PC-3 (cell line): ENCODE measurements at regions not wholly inside any gene's neighbourhood (a gene's known extent, or its start where the extent isn't known, plus 50 kb on each side); places are given as distances from the start of the nearest gene placed in this dataset.
A peak's percentile ranks its signal among the peaks of the same experiment; 100 is the strongest.

Source experiments
- ATAC-seq: fragments of 200-7000 bp; cut with Tn5 transposase; 2 replicates; pipeline ENCODE4 v1.9.1; 2020; ENCODE audit warnings: mild to moderate bottlenecking, moderate library complexity
- BruUV-seq: library from RNA; stranded (reverse); fragments of 400-500 nt; replicated peaks from 2 replicates; lab custom pipeline; 2021; lab: Mats Ljungman, UMichigan
- CTCF ChIA-PET: fragments of 300-600 bp; sonication (Branson Sonifier 250); formaldehyde crosslinking; loops from one replicate; lab custom pipeline; 2022; ENCODE audit warnings: antibody characterized with exemption; lab: Charles Lee
- POLR2A ChIA-PET: fragments of 300-600 bp; sonication (Branson Sonifier 250); formaldehyde crosslinking; loops from one replicate; lab custom pipeline; 2022; ENCODE audit warnings: antibody characterized with exemption; ENCODE audit not compliant: unreplicated experiment; lab: Charles Lee
- DNase-seq: peaks from one replicate; pipeline ENCODE4 v3.0.0-alpha.2; 2015
- H2AFZ ChIP-seq: fragments of 300-600 bp; sonication (generic); 2 replicates; pipeline ENCODE4 v1.6.0; 2016; ENCODE audit warnings: antibody characterized with exemption, low read length
- H3F3A ChIP-seq: fragments of 300-600 bp; sonication (generic); one replicate; pipeline ENCODE4 v1.6.0; 2017; ENCODE audit warnings: antibody characterized with exemption, low read length, control low read depth, mild to moderate bottlenecking; ENCODE audit not compliant: unreplicated experiment
- H3K27ac ChIP-seq: fragments of 300-600 bp; sonication (generic); 2 replicates; pipeline ENCODE4 v1.5.1; 2016; ENCODE audit warnings: mild to moderate bottlenecking, low read length
- H3K27me3 ChIP-seq: fragments of 300-600 bp; sonication (generic); 2 replicates; pipeline ENCODE4 v1.6.1; 2016; ENCODE audit warnings: low read length, mixed read lengths
- H3K36me3 ChIP-seq: fragments of 300-600 bp; sonication (generic); 2 replicates; pipeline ENCODE4 v1.6.1; 2016; ENCODE audit warnings: low read depth, mixed run types, low read length, mixed read lengths
- H3K4me1 ChIP-seq: fragments of 300-600 bp; sonication (generic); 2 replicates; pipeline ENCODE4 v1.5.1; 2016; ENCODE audit warnings: low read length; ENCODE audit not compliant: insufficient read depth
- H3K4me2 ChIP-seq: fragments of 300-600 bp; sonication (generic); 2 replicates; pipeline ENCODE4 v1.6.0; 2016; ENCODE audit warnings: low read length
- H3K4me3 ChIP-seq: fragments of 300-600 bp; sonication (generic); 2 replicates; pipeline ENCODE4 v1.5.1; 2016; ENCODE audit warnings: mild to moderate bottlenecking, low read length, mixed read lengths
- H3K79me2 ChIP-seq: fragments of 300-600 bp; sonication (generic); 2 replicates; pipeline ENCODE4 v1.6.1; 2017; ENCODE audit warnings: low read length, mixed read lengths
- H3K9ac ChIP-seq: fragments of 300-600 bp; sonication (generic); 2 replicates; pipeline ENCODE4 v1.6.0; 2016; ENCODE audit warnings: mild to moderate bottlenecking, low read length
- H3K9me2 ChIP-seq: fragments of 300-600 bp; sonication (generic); replicated peaks from 2 replicates; pipeline ENCODE4 v1.6.1; 2016; ENCODE audit warnings: mixed run types, low read length, mixed read lengths
- H3K9me3 ChIP-seq: fragments of 300-600 bp; sonication (generic); 2 replicates; pipeline ENCODE4 v1.6.1; 2016; ENCODE audit warnings: low read length, mixed read lengths
- H4K20me1 ChIP-seq: fragments of 300-600 bp; sonication (generic); 2 replicates; pipeline ENCODE4 v1.6.1; 2016; ENCODE audit warnings: low read length, mixed read lengths
- EZH2 ChIP-seq: fragments of 300-600 bp; sonication (generic); IDR thresholded peaks from one replicate; pipeline ENCODE4 v1.6.1; 2017; ENCODE audit warnings: antibody characterized with exemption, mild to moderate bottlenecking, low read length; ENCODE audit not compliant: unreplicated experiment
- EZH2phosphoT487 ChIP-seq: fragments of 300-600 bp; sonication (generic); IDR thresholded peaks from 2 replicates; pipeline ENCODE4 v1.6.1; 2018; ENCODE audit warnings: mild to moderate bottlenecking, antibody characterized with exemption, low read length, borderline replicate concordance
- intact Hi-C: fragments of 100-400 bp; cut with micrococcal nuclease; formaldehyde crosslinking; loops from 2 replicates; pipeline ENCODE4 v1.9.0; 2023
- TF ChIP-seq, protein P1 (sequence below): fragments of 300-600 bp; sonication (generic); conservative IDR thresholded peaks from 2 replicates; pipeline ENCODE4 v1.5.1; 2017; ENCODE audit warnings: antibody characterized with exemption, low read depth, mild to moderate bottlenecking, low read length

DNA sequence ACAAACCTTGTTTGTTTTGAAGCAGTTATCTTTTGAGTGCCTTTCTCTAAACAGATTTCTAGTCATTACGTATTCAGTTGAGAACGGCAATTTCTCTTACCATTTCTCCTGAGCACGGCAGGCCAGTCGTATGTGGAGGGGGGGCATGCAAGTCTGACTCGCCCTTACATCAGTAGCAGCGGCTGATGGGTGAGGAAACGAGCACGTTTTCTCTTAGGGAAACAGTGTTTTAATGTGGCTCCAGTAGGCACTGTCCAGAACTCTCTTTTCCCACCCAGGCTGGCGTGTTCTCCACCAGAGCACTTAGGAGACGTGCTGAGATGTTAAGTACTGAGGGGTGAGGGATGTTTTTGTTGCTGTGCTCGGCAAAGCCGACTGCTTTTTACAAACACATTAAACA lies 240.5 kb downstream of the STIM2 start:
- ATAC-seq (peak; percentile 20; the same call in 1 of the 2 replicates), DNase-seq (no peak)
- Histone ChIP-seq H3K79me2 (no peaks in the 10 kb centered on the region), H3K4me1 (peaks cover 17% of the 10 kb centered on the region), H3K9me3 (no peaks in the 10 kb centered on the region), H3K27me3 (no peaks in the 10 kb centered on the region), H3K9ac (0 out of 2 replicates have a peak overlapping the region, but pooled peaks have one; percentile 17), H3K4me2 (peak overlapping the region; percentile 88), H2AFZ (peak overlapping the region; percentile 76), H4K20me1 (no peaks in the 10 kb centered on the region), H3K36me3 (no peaks in the 10 kb centered on the region), H3K4me3 (peak overlapping the region; percentile 59), H3K27ac (peak overlapping the region; percentile 25; the same call in 1 of the 2 replicates), H3F3A (no peaks in the 10 kb centered on the region), H3K9me2 (no peaks in the 10 kb centered on the region)
- ChIA-PET POLR2A (no interaction called here), CTCF (no interaction called here)
- TF ChIP-seq EZH2 (no peak), EZH2phosphoT487 (no peak)
- TF ChIP-seq, protein P1, sequence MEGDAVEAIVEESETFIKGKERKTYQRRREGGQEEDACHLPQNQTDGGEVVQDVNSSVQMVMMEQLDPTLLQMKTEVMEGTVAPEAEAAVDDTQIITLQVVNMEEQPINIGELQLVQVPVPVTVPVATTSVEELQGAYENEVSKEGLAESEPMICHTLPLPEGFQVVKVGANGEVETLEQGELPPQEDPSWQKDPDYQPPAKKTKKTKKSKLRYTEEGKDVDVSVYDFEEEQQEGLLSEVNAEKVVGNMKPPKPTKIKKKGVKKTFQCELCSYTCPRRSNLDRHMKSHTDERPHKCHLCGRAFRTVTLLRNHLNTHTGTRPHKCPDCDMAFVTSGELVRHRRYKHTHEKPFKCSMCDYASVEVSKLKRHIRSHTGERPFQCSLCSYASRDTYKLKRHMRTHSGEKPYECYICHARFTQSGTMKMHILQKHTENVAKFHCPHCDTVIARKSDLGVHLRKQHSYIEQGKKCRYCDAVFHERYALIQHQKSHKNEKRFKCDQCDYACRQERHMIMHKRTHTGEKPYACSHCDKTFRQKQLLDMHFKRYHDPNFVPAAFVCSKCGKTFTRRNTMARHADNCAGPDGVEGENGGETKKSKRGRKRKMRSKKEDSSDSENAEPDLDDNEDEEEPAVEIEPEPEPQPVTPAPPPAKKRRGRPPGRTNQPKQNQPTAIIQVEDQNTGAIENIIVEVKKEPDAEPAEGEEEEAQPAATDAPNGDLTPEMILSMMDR: no peak
- no TSS peak for BruUV-seq
- intact Hi-C loops: no loop called here

DNA sequence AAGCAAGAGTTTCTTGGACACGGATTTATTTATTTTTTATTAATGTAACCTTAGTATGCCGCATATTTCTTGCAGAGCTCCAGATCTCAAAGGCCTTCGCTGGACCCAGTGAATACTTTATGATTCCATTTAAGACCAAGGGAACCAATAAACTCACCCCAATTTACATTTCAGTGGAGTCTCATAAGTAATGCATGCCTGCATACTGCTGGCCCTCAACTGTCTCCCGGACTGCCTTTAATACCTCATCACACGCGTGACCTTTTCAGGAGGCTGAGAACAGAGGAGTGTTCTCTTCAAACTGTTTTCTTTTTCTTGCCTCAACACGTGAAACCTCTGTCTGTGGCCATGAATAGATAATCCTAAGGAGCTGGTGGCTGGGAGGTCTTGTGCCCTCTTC lies 240.9 kb downstream of the STIM2 start:
- Histone ChIP-seq H3K79me2 (no peaks in the 10 kb centered on the region), H3K9me2 (no peaks in the 10 kb centered on the region), H3K36me3 (no peaks in the 10 kb centered on the region), H3K4me1 (peaks cover 17% of the 10 kb centered on the region), H2AFZ (peak overlapping the region; percentile 76; the same call in 1 of the 2 replicates), H3K9ac (0 out of 2 replicates have a peak overlapping the region, but pooled peaks have one; percentile 17), H3K27me3 (no peaks in the 10 kb centered on the region), H3F3A (no peaks in the 10 kb centered on the region), H3K4me3 (peak overlapping the region; percentile 59), H3K27ac (peak overlapping the region; percentile 25; the same call in 1 of the 2 replicates), H4K20me1 (no peaks in the 10 kb centered on the region), H3K4me2 (peak overlapping the region; percentile 88), H3K9me3 (no peaks in the 10 kb centered on the region)
- ATAC-seq: no peak
- ChIA-PET POLR2A (no interaction called here), CTCF (no interaction called here)
- no peak for DNase-seq
- TF ChIP-seq, protein P1: no peak
- TF ChIP-seq EZH2phosphoT487 (no peak), EZH2 (no peak)
- intact Hi-C loops: no loop called here
- BruUV-seq: no TSS peak

DNA sequence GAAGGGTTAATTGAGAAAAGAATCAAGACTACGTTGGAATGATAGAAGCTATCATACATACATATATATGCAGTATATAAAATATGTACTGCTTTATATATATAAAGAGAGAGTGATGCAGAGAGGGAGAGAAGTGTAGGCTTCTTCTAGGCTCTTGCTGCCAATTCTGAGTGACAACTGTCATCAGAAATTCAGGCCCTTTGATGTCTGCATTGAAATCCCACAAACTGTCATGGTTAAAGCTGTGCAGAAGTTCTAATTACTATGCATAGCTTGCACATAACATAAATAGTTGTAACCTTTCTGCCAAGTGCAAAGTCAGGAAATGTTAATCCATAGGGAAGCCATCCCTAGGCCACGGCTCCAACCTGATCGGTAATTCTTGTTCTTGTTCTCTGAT lies 251.0 kb downstream of the STIM2 start:
- Histone ChIP-seq H3K79me2 (no peaks in the 10 kb centered on the region), H3K4me2 (no peak overlapping the region), H3F3A (no peaks in the 10 kb centered on the region), H3K4me3 (no peak overlapping the region), H3K36me3 (no peaks in the 10 kb centered on the region), H3K9ac (no peak overlapping the region), H3K9me2 (no peaks in the 10 kb centered on the region), H3K27me3 (0 out of 2 replicates have a peak, but pooled peaks cover 4% of the 10 kb centered on the region), H3K4me1 (no peaks in the 10 kb centered on the region), H3K27ac (no peak overlapping the region), H4K20me1 (no peaks in the 10 kb centered on the region), H2AFZ (no peak overlapping the region), H3K9me3 (no peaks in the 10 kb centered on the region)
- no TSS peak for BruUV-seq
- no peak for DNase-seq
- ChIA-PET POLR2A (no interaction called here), CTCF (no interaction called here)
- intact Hi-C loops: no loop called here
- ATAC-seq: no peak
- no peak for TF ChIP-seq EZH2phosphoT487
- TF ChIP-seq, protein P1: no peak
- TF ChIP-seq EZH2: no peak
